DOHH2 (cell line): ENCODE measurements at regions not wholly inside any gene's neighbourhood (a gene's known extent, or its start where the extent isn't known, plus 50 kb on each side); places are given as distances from the start of the nearest gene placed in this dataset.

Source experiments
- H3F3A ChIP-seq: fragments of 200-600 bp; sonication (generic), shearing (Covaris generic); 2 replicates; pipeline ENCODE4 v1.6.0; 2016; ENCODE audit warnings: antibody characterized with exemption, mild to moderate bottlenecking; ENCODE audit not compliant: control insufficient read depth, insufficient read depth
- H3K27ac ChIP-seq: fragments of 200-600 bp; sonication (generic); 2 replicates; pipeline ENCODE4 v1.5.1; 2014; ENCODE audit warnings: low read depth, mild to moderate bottlenecking, low read length, moderate library complexity
- H3K27me3 ChIP-seq: fragments of 200-600 bp; sonication (generic); 2 replicates; pipeline ENCODE4 v1.6.1; 2014; ENCODE audit warnings: mild to moderate bottlenecking, low read length, mixed read lengths; ENCODE audit not compliant: control insufficient read depth
- H3K36me3 ChIP-seq: fragments of 200-600 bp; sonication (generic); 2 replicates; pipeline ENCODE4 v1.6.1; 2014; ENCODE audit warnings: mild to moderate bottlenecking, low read length, moderate library complexity, mixed read lengths; ENCODE audit not compliant: control insufficient read depth
- H3K4me1 ChIP-seq: fragments of 200-600 bp; sonication (generic); 2 replicates; pipeline ENCODE4 v1.6.1; 2014; ENCODE audit warnings: mild to moderate bottlenecking, low read length, mixed read lengths; ENCODE audit not compliant: control insufficient read depth
- H3K4me2 ChIP-seq: fragments of 200-600 bp; sonication (generic); 2 replicates; pipeline ENCODE4 v1.6.0; 2014; ENCODE audit warnings: mild to moderate bottlenecking, low read length, moderate library complexity
- H3K4me3 ChIP-seq: fragments of 200-600 bp; sonication (generic); 2 replicates; pipeline ENCODE4 v1.5.1; 2014; ENCODE audit warnings: mild to moderate bottlenecking, low read length, mixed read lengths
- H3K79me2 ChIP-seq: fragments of 200-600 bp; sonication (generic); 2 replicates; pipeline ENCODE4 v1.6.1; 2014; ENCODE audit warnings: mild to moderate bottlenecking, low read length, mixed read lengths; ENCODE audit not compliant: control insufficient read depth
- H3K9me2 ChIP-seq: fragments of 200-600 bp; sonication (generic); replicated peaks from 2 replicates; pipeline ENCODE4 v1.6.1; 2014; ENCODE audit warnings: mild to moderate bottlenecking, low read length, mixed read lengths; ENCODE audit not compliant: control insufficient read depth
- H3K9me3 ChIP-seq: fragments of 200-600 bp; sonication (generic); 2 replicates; pipeline ENCODE4 v1.6.1; 2014; ENCODE audit warnings: antibody characterized with exemption, low read length, mixed read lengths; ENCODE audit not compliant: control insufficient read depth, insufficient read depth
- H4K20me1 ChIP-seq: fragments of 200-600 bp; sonication (generic); 2 replicates; pipeline ENCODE4 v1.6.0; 2014; ENCODE audit warnings: low read depth, mild to moderate bottlenecking, antibody characterized with exemption, low read length, moderate library complexity; ENCODE audit not compliant: control insufficient read depth, insufficient read depth
- CTCF ChIP-seq: fragments of 200-600 bp; sonication (generic); IDR thresholded peaks from one replicate; pipeline ENCODE4 v1.5.1; 2014; ENCODE audit warnings: antibody characterized with exemption, mild to moderate bottlenecking, low read depth, low read length; ENCODE audit not compliant: poor library complexity, severe bottlenecking
- EZH2phosphoT487 ChIP-seq: fragments of 200-600 bp; sonication (generic); IDR thresholded peaks from 2 replicates; pipeline ENCODE4 v1.6.1; 2017; ENCODE audit warnings: borderline replicate concordance, mild to moderate bottlenecking, antibody characterized with exemption, low read length, moderate library complexity, mixed read lengths

- no peak overlapping the region for H3K4me2 ChIP-seq
- H3K36me3 ChIP-seq, result no peaks in the 10 kb centered on the region
- H3K9me3 ChIP-seq, result no peaks in the 10 kb centered on the region; the same call in 1 of the 2 replicates
- H4K20me1 ChIP-seq, result no peaks in the 10 kb centered on the region
- H3K27ac ChIP-seq, result no peak overlapping the region
- TF ChIP-seq CTCF, result no peak
- TF ChIP-seq EZH2phosphoT487, result no peak
- H3K27me3 ChIP-seq, result no peaks in the 10 kb centered on the region; the same call in 1 of the 2 replicates
- H3K4me1 ChIP-seq, result no peaks in the 10 kb centered on the region
- no peaks in the 10 kb centered on the region for H3K9me2 ChIP-seq
- no peaks in the 10 kb centered on the region for H3F3A ChIP-seq
- no peak overlapping the region for H3K4me3 ChIP-seq
- no peaks in the 10 kb centered on the region for H3K79me2 ChIP-seq
Observed at GRCh38 chr3:135766115-135766514, 199.4 kb upstream of the PPP2R3A start.

GRCh38 chr3:135771760-135772159 is 193.8 kb upstream of the PPP2R3A start:
- Histone ChIP-seq H3K36me3 (no peaks in the 10 kb centered on the region), H4K20me1 (no peaks in the 10 kb centered on the region), H3K4me2 (no peak overlapping the region), H3K27ac (no peak overlapping the region), H3F3A (no peaks in the 10 kb centered on the region), H3K4me1 (no peaks in the 10 kb centered on the region), H3K9me3 (no peaks in the 10 kb centered on the region), H3K4me3 (no peak overlapping the region), H3K9me2 (no peaks in the 10 kb centered on the region), H3K79me2 (no peaks in the 10 kb centered on the region), H3K27me3 (no peaks in the 10 kb centered on the region)
- TF ChIP-seq CTCF, result no peak
- TF ChIP-seq EZH2phosphoT487, result no peak

DNA sequence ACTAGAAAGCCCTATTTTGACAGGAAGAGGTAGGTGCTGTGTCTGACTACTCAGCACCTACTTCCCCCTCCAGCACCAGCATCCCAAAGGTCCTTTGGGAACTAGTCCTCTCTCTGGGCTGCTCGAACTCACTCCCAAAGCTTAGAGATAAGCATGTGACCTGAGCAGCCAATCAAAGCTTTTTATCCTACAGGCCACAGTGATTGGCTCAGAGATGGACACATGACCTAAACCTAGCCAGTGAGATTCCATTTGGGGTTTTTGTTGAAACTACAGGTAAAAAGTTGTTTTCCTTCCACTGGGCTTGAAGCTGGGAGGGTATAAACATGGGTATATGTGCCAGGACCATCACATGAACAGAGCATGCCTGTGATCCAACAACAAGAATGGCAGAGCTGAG is 186.5 kb upstream of the PPP2R3A start:
- Histone ChIP-seq H3K27me3 (no peaks in the 10 kb centered on the region), H3K36me3 (no peaks in the 10 kb centered on the region), H3K9me2 (no peaks in the 10 kb centered on the region), H3K27ac (no peak overlapping the region), H3K79me2 (no peaks in the 10 kb centered on the region), H3K4me1 (no peaks in the 10 kb centered on the region), H3K4me3 (no peak overlapping the region), H3K4me2 (no peak overlapping the region), H4K20me1 (no peaks in the 10 kb centered on the region), H3F3A (no peaks in the 10 kb centered on the region), H3K9me3 (no peaks in the 10 kb centered on the region)
- no peak for TF ChIP-seq CTCF
- TF ChIP-seq EZH2phosphoT487, result no peak
